ENCODE measurements at regions not wholly inside any gene's neighbourhood (a gene's known extent, or its start where the extent isn't known, plus 50 kb on each side); places are given as distances from the start of the nearest gene placed in this dataset.

GRCh38 chr21:22885614-22886013 lies 1887.4 kb downstream of the NCAM2 start:
- H3K4me3 ChIP-seq (ENCODE audit: control insufficient read depth in 1 of 2, extremely low read depth in 1 of 2, low read length in 1 of 2): no peak overlapping the region
- H3K27me3 Mint-ChIP-seq: no peaks in the 10 kb centered on the region
- H3K4me1 Mint-ChIP-seq: peaks cover 2 to 9% (median 9%) of the 10 kb centered on the region in 3 donors
- H3K36me3 Mint-ChIP-seq: no peaks in the 10 kb centered on the region
- peaks cover 0 to 2% (median 0%) of the 10 kb centered on the region in 3 donors for H3K9me3 Mint-ChIP-seq
- DNase-seq: no peak
- no peak overlapping the region for H3K27ac ChIP-seq (ENCODE audit: low read length)
- H3K27ac Mint-ChIP-seq: no peak overlapping the region
- H3K4me1 ChIP-seq (ENCODE audit: control insufficient read depth in 1 of 2, extremely low read depth in 1 of 2, insufficient read depth in 2 of 2, low read length in 2 of 2): peaks cover 0 to under 1% of the 10 kb centered on the region in 2 experiments
- CTCF ChIA-PET: no interaction called here
- H3K9me3 ChIP-seq: no peaks in the 10 kb centered on the region
- H3K36me3 ChIP-seq (ENCODE audit: control insufficient read depth in 2 of 2, extremely low read depth in 1 of 2, insufficient read depth in 1 of 2, low read length in 1 of 2): no peaks in the 10 kb centered on the region
- POLR2A ChIA-PET: no interaction called here
- no peak overlapping the region for H3K4me3 Mint-ChIP-seq
- no peak for ATAC-seq (replicated peaks in 1 of 4)
- H3K27me3 ChIP-seq (replicated peaks in 1 of 2; ENCODE audit: control insufficient read depth in 2 of 2, extremely low read depth in 1 of 2, insufficient read depth in 2 of 2, low read length in 1 of 2): no peaks in the 10 kb centered on the region

GRCh38 chr21:22889445-22889844 lies 1891.2 kb downstream of the NCAM2 start:
- Mint-ChIP-seq H3K27me3 (no peaks in the 10 kb centered on the region), H3K4me3 (no peak overlapping the region), H3K9me3 (no peaks in the 10 kb centered on the region), H3K36me3 (no peaks in the 10 kb centered on the region), H3K4me1 (no peaks in the 10 kb centered on the region), H3K27ac (no peak overlapping the region)
- H3K27ac ChIP-seq (ENCODE audit: low read length): no peak overlapping the region
- no peaks in the 10 kb centered on the region for H3K36me3 ChIP-seq (ENCODE audit: control insufficient read depth in 2 of 2, extremely low read depth in 1 of 2, insufficient read depth in 1 of 2, low read length in 1 of 2)
- no peak for ATAC-seq (replicated peaks in 1 of 4)
- CTCF ChIA-PET: no interaction called here
- no peaks in the 10 kb centered on the region for H3K4me1 ChIP-seq (ENCODE audit: control insufficient read depth in 1 of 2, extremely low read depth in 1 of 2, insufficient read depth in 2 of 2, low read length in 2 of 2)
- no peak for DNase-seq
- H3K9me3 ChIP-seq: no peaks in the 10 kb centered on the region
- POLR2A ChIA-PET: no interaction called here
- H3K27me3 ChIP-seq (replicated peaks in 1 of 2; ENCODE audit: control insufficient read depth in 2 of 2, extremely low read depth in 1 of 2, insufficient read depth in 2 of 2, low read length in 1 of 2): no peaks in the 10 kb centered on the region
- WGBS (ENCODE audit: insufficient coverage): no CpG with 5 or more reads among the region's 2 CpGs
- no peak overlapping the region for H3K4me3 ChIP-seq (ENCODE audit: control insufficient read depth in 1 of 2, extremely low read depth in 1 of 2, low read length in 1 of 2)

- CTCF ChIA-PET: no interaction called here
- no peak for DNase-seq
- WGBS (ENCODE audit: insufficient coverage): no CpG with 5 or more reads among the region's 2 CpGs
- Mint-ChIP-seq H3K4me3 (no peak overlapping the region), H3K27me3 (no peaks in the 10 kb centered on the region), H3K27ac (no peak overlapping the region), H3K36me3 (no peaks in the 10 kb centered on the region), H3K9me3 (no peaks in the 10 kb centered on the region), H3K4me1 (no peaks in the 10 kb centered on the region)
- POLR2A ChIA-PET: interaction anchor here in 1 of 2 donors (0.6 kb wide), 1 partner anchor 1131 kb away, joined by 4 read pairs; no protein-coding TSS in a partner anchor
- Histone ChIP-seq H3K27me3 (replicated peaks in 1 of 2; ENCODE audit: control insufficient read depth in 2 of 2, extremely low read depth in 1 of 2, insufficient read depth in 2 of 2, low read length in 1 of 2) (no peaks in the 10 kb centered on the region), H3K9me3 (no peaks in the 10 kb centered on the region), H3K4me1 (ENCODE audit: control insufficient read depth in 1 of 2, extremely low read depth in 1 of 2, insufficient read depth in 2 of 2, low read length in 2 of 2) (no peaks in the 10 kb centered on the region), H3K4me3 (ENCODE audit: control insufficient read depth in 1 of 2, extremely low read depth in 1 of 2, low read length in 1 of 2) (no peak overlapping the region), H3K36me3 (ENCODE audit: control insufficient read depth in 2 of 2, extremely low read depth in 1 of 2, insufficient read depth in 1 of 2, low read length in 1 of 2) (no peaks in the 10 kb centered on the region), H3K27ac (ENCODE audit: low read length) (no peak overlapping the region)
- no peak for ATAC-seq (replicated peaks in 1 of 4)
Observed at GRCh38 chr21:22890656-22891055, 1892.4 kb downstream of the NCAM2 start.

GRCh38 chr21:22892028-22892427 lies 1893.8 kb downstream of the NCAM2 start:
- no peaks in the 10 kb centered on the region for H3K36me3 Mint-ChIP-seq
- H3K27me3 ChIP-seq (replicated peaks in 1 of 2; ENCODE audit: control insufficient read depth in 2 of 2, extremely low read depth in 1 of 2, insufficient read depth in 2 of 2, low read length in 1 of 2): no peaks in the 10 kb centered on the region
- H3K27ac Mint-ChIP-seq: no peak overlapping the region
- ChIA-PET CTCF (no interaction called here), POLR2A (no interaction called here)
- no peaks in the 10 kb centered on the region for H3K27me3 Mint-ChIP-seq
- no peak for DNase-seq
- H3K4me1 Mint-ChIP-seq: no peaks in the 10 kb centered on the region
- H3K27ac ChIP-seq (ENCODE audit: low read length): no peak overlapping the region
- H3K36me3 ChIP-seq (ENCODE audit: control insufficient read depth in 2 of 2, extremely low read depth in 1 of 2, insufficient read depth in 1 of 2, low read length in 1 of 2): no peaks in the 10 kb centered on the region
- no peak overlapping the region for H3K4me3 ChIP-seq (ENCODE audit: control insufficient read depth in 1 of 2, extremely low read depth in 1 of 2, low read length in 1 of 2)
- H3K9me3 Mint-ChIP-seq: no peaks in the 10 kb centered on the region
- no peak overlapping the region for H3K4me3 Mint-ChIP-seq
- H3K4me1 ChIP-seq (ENCODE audit: control insufficient read depth in 1 of 2, extremely low read depth in 1 of 2, insufficient read depth in 2 of 2, low read length in 2 of 2): no peaks in the 10 kb centered on the region
- 67% methylated on average over 1 of the region's 2 CpGs for WGBS (ENCODE audit: insufficient coverage)
- no peaks in the 10 kb centered on the region for H3K9me3 ChIP-seq
- no peak for ATAC-seq (replicated peaks in 1 of 4)

GRCh38 chr21:22892740-22893139 lies 1894.5 kb downstream of the NCAM2 start:
- H3K9me3 ChIP-seq: no peaks in the 10 kb centered on the region
- no peak overlapping the region for H3K4me3 ChIP-seq (ENCODE audit: control insufficient read depth in 1 of 2, extremely low read depth in 1 of 2, low read length in 1 of 2)
- H3K4me3 Mint-ChIP-seq: no peak overlapping the region
- no peak overlapping the region for H3K27ac Mint-ChIP-seq
- no peaks in the 10 kb centered on the region for H3K36me3 ChIP-seq (ENCODE audit: control insufficient read depth in 2 of 2, extremely low read depth in 1 of 2, insufficient read depth in 1 of 2, low read length in 1 of 2)
- no peak for DNase-seq
- H3K4me1 ChIP-seq (ENCODE audit: control insufficient read depth in 1 of 2, extremely low read depth in 1 of 2, insufficient read depth in 2 of 2, low read length in 2 of 2): no peaks in the 10 kb centered on the region
- no peak for ATAC-seq (replicated peaks in 1 of 4)
- no peaks in the 10 kb centered on the region for H3K27me3 ChIP-seq (replicated peaks in 1 of 2; ENCODE audit: control insufficient read depth in 2 of 2, extremely low read depth in 1 of 2, insufficient read depth in 2 of 2, low read length in 1 of 2)
- no peaks in the 10 kb centered on the region for H3K9me3 Mint-ChIP-seq
- ChIA-PET CTCF (no interaction called here), POLR2A (no interaction called here)
- H3K27me3 Mint-ChIP-seq: no peaks in the 10 kb centered on the region
- H3K27ac ChIP-seq (ENCODE audit: low read length): no peak overlapping the region
- no CpG with 5 or more reads among the region's 1 CpG for WGBS (ENCODE audit: insufficient coverage)
- no peaks in the 10 kb centered on the region for H3K36me3 Mint-ChIP-seq
- no peaks in the 10 kb centered on the region for H3K4me1 Mint-ChIP-seq

GRCh38 chr21:22898051-22898665 lies 1899.9 kb downstream of the NCAM2 start:
- Mint-ChIP-seq H3K27ac (no peak overlapping the region), H3K27me3 (no peaks in the 10 kb centered on the region), H3K36me3 (no peaks in the 10 kb centered on the region), H3K4me3 (no peak overlapping the region), H3K9me3 (no peaks in the 10 kb centered on the region), H3K4me1 (no peaks in the 10 kb centered on the region)
- H3K27ac ChIP-seq (ENCODE audit: low read length): no peak overlapping the region
- no peak overlapping the region for H3K4me3 ChIP-seq (ENCODE audit: control insufficient read depth in 1 of 2, extremely low read depth in 1 of 2, low read length in 1 of 2)
- no peak for ATAC-seq (replicated peaks in 1 of 4)
- WGBS (ENCODE audit: insufficient coverage): 46% methylated on average over 3 of the region's 5 CpGs
- H3K4me1 ChIP-seq (ENCODE audit: control insufficient read depth in 1 of 2, extremely low read depth in 1 of 2, insufficient read depth in 2 of 2, low read length in 2 of 2): no peaks in the 10 kb centered on the region
- H3K9me3 ChIP-seq: no peaks in the 10 kb centered on the region
- H3K27me3 ChIP-seq (replicated peaks in 1 of 2; ENCODE audit: control insufficient read depth in 2 of 2, extremely low read depth in 1 of 2, insufficient read depth in 2 of 2, low read length in 1 of 2): no peaks in the 10 kb centered on the region
- no peaks in the 10 kb centered on the region for H3K36me3 ChIP-seq (ENCODE audit: control insufficient read depth in 2 of 2, extremely low read depth in 1 of 2, insufficient read depth in 1 of 2, low read length in 1 of 2)
- DNase-seq: no peak
- CTCF ChIA-PET: no interaction called here
- POLR2A ChIA-PET: no interaction called here

GRCh38 chr21:22900490-22900889 lies 1902.3 kb downstream of the NCAM2 start:
- ChIA-PET CTCF (no interaction called here), POLR2A (no interaction called here)
- Histone ChIP-seq H3K27me3 (replicated peaks in 1 of 2; ENCODE audit: control insufficient read depth in 2 of 2, extremely low read depth in 1 of 2, insufficient read depth in 2 of 2, low read length in 1 of 2) (no peaks in the 10 kb centered on the region), H3K9me3 (no peaks in the 10 kb centered on the region), H3K27ac (ENCODE audit: low read length) (no peak overlapping the region), H3K36me3 (ENCODE audit: control insufficient read depth in 2 of 2, extremely low read depth in 1 of 2, insufficient read depth in 1 of 2, low read length in 1 of 2) (no peaks in the 10 kb centered on the region), H3K4me1 (ENCODE audit: control insufficient read depth in 1 of 2, extremely low read depth in 1 of 2, insufficient read depth in 2 of 2, low read length in 2 of 2) (no peaks in the 10 kb centered on the region), H3K4me3 (ENCODE audit: control insufficient read depth in 1 of 2, extremely low read depth in 1 of 2, low read length in 1 of 2) (no peak overlapping the region)
- Mint-ChIP-seq H3K4me3 (no peak overlapping the region), H3K27ac (no peak overlapping the region), H3K9me3 (no peaks in the 10 kb centered on the region), H3K27me3 (no peaks in the 10 kb centered on the region), H3K36me3 (no peaks in the 10 kb centered on the region), H3K4me1 (no peaks in the 10 kb centered on the region)
- ATAC-seq (replicated peaks in 1 of 4) (no peak), DNase-seq (no peak)
- no CpG with 5 or more reads among the region's 2 CpGs for WGBS (ENCODE audit: insufficient coverage)

All from T-cell (primary cell).